Stimulated activated CD4-positive, alpha-beta T cell treated with anti-CD3 and anti-CD28 coated beads, Interleukin-4, amount 100 ng/mL, for 24 hours (primary cell): ENCODE measurements at regions not wholly inside any gene's neighbourhood (a gene's known extent, or its start where the extent isn't known, plus 50 kb on each side); places are given as distances from the start of the nearest gene placed in this dataset.
"Not testable (repeated sequence)": the region's sequence is repeated elsewhere in the genome, so short reads cannot be mapped to it uniquely, and the experiment has no call there.

Experiments used
- DNase-seq: peaks from one replicate; pipeline ENCODE4 v3.0.0-alpha.2; 2020

DNA sequence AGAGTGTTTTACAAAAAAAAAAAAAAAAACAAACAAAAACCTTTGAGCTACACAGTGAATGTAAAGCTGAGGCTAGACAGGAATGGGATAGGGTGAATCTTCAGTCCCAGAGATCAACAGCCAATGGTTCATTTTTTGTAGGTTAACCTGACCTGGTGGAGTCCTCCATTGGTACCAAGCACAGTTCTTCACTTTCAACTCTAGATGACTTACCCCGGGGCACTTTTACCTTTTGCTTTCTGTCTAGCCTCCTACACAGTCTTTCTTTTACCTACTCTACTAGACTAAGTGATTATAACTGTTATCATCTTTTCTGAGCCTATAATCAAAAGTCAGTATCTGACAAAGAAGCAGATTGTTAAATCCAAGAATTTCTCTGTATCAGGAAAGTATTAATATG lies 50.9 kb downstream of the ANXA2R start:
- no peak for DNase-seq

GRCh38 chr5:42988568-42988967 lies 51.6 kb downstream of the ANXA2R start:
- no peak for DNase-seq

- no peak for DNase-seq
These were observed 54.7 kb downstream of the ANXA2R start for GRCh38 chr5:42985129-42986037.

GRCh38 chr5:42984307-42984706 lies 55.8 kb downstream of the ANXA2R start:
- no peak for DNase-seq

DNA sequence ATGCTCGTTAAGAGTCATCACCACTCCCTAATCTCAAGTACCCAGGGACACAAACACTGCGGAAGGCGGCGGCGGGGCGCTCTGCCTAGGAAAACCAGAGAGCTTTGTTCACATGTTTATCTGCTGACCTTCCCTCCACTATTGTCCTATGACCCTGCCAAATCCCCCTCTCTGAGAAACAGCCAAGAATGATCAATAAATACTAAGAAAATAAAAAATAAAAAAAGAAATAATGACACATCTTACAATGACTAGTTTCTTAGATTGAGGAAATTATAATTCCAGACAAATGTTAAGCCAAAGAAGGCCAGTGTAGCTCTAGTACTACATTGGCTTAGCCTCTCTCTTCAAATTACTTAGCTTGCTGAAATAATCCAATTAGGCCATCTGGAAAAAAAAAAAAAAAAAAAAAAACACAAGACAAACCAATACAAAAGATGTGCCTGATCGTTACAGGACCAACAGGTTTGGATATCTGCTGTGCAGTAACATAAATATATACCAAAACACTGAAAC lies 58.0 kb downstream of the ANXA2R start:
- DNase-seq, result no peak

DNA sequence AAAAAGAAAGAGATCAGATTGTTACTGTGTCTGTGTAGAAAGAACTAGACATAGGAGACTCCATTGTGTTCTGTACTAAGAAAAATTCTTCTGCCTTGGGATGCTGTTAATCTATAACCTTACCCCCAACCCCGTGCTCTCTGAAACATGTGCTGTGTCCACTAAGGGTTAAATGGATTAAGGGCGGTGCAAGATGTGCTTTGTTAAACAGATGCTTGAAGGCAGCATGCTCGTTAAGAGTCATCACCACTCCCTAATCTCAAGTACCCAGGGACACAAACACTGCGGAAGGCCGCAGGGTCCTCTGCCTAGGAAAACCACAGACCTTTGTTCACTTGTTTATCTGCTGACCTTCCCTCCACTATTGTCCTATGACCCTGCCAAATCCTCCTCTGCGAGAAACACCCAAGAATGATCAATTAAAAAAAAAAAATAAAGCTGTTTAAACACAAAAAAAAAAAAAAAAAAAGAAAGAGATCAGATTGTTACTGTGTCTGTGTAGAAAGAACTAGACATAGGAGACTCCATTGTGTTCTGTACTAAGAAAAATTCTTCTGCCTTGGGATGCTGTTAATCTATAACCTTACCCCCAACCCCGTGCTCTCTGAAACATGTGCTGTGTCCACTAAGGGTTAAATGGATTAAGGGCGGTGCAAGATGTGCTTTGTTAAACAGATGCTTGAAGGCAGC lies 58.6 kb downstream of the ANXA2R start:
- DNase-seq, result not testable (repeated sequence)

GRCh38 chr5:42981015-42981414 lies 59.1 kb downstream of the ANXA2R start:
- not testable (repeated sequence) for DNase-seq

- not testable (repeated sequence) for DNase-seq
These were observed 59.7 kb downstream of the ANXA2R start for GRCh38 chr5:42980391-42980790.

- not testable (repeated sequence) for DNase-seq
These were observed 60.9 kb downstream of the ANXA2R start for GRCh38 chr5:42979242-42979641.

- DNase-seq, result no peak
These were observed 65.6 kb downstream of the ANXA2R start for GRCh38 chr5:42974536-42974935.

DNA sequence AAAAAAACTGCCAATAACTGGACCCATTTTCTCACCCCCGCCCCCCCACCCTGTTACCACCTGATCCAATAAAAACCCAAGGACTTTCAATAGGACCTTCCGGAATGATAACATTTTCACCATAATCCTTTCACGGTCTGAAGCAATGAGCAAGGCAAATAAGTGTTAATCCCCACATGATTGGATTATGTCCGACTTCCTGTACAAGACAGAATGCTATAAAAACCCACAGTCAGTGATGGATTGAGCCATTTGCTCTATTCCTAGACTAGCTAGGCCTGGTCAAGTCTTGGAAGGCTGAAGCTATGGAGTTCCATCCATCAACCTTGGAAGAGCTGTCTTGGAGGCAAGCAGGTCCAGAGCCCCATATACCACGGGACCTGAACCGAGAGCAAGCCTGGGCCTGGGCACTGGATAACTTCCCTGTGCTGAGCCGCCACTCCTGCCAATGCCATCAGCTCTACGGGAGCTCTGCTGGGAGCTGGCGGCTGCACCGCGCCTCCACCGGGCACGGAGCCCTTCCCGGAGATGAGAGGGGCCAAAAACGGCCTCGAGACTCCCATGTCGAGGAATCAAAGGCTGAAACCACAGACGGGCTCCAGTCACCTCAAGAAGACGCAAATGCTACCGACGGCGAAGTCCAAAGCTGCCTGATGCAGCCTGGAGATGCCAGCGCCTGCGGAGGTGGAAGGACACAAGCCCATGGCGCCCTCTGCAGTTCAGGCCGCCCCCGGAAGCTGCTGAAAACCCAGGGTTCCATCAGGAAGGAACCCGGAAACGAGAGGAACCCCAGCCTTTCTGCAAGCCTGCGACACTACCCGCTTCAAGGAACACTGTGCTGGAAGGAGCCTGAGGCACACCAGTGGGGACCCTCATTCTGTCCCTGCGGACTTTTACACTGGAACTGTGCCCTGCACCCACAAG lies 69.2 kb downstream of the ANXA2R start:
- no peak for DNase-seq

DNA sequence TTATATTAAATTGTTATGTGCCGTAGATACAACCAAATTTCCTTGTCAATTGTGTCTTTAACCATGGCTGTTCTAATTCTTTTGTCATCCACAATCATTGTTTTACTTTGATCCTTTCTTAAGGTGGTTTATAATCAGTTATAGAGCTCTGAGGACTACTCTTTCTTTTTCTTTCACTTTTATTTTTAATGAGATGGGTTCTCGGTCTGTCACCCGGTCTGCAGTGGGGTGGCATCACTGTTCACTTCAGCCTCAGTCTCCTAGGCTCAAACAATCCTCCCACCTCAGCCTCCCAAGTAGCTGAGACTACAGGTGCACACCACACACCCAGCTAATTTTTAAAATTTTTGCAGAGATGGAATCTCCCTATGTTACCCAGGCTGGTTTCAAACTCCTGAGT lies 74.2 kb downstream of the ANXA2R start:
- DNase-seq, result no peak

DNA sequence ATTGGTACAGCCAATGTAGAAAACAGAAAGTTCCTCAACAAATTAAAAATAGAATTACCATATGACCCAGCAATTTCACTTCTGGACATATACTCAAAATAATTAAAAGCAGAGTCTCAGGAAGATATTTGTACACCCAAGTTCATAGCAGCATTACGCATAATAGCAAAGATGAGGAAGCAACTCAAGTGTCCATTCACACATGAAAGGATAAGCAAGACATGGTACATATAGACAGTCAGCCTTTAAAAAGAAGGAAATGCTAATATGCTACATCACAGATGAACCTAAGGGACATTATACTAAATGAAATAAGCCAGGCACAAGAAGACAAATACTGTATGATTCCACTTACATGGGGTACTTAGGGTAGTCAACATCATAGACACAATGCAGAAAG lies 76.7 kb downstream of the ANXA2R start:
- DNase-seq, result no peak

DNA sequence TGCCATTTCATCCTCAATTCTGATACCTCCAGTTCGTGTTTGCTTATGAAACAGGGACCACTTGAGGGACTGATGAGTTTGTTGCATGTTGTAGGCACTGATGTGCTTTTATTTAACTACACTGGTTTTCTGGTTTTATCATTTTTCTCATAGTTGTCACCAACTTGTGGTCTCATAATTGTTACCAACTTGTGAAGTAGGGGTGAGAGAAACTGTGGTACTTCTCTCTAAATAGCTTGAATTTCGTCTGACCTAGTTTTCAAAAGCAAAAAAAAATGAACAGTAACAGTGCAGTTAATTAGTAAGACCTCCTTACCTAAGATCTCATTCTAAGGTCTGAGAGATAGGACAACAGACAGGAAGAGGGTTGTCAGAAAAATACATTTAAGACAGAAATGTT lies 78.0 kb downstream of the ANXA2R start:
- DNase-seq, result no peak

DNA sequence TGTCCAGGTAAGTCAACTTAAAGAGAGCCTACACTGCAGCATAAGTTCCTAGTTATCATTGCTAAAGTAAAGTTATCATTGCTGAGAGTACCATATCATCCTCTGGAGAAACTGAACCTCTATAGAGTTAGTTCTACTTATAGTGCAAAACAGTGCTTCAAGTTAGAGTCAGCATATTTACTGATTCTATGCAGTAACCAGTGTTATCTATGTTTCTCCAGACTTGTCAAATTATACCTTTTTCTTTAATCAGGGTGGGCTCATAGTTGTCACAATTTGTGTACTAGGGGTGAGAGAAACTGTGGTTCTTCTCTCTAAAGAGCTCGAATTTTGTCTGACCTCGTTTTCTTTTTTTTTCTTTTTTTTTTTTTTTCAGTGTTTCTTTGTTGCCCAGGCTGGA lies 79.6 kb downstream of the ANXA2R start:
- DNase-seq, result no peak

- no peak for DNase-seq
These were observed 83.6 kb downstream of the ANXA2R start for GRCh38 chr5:42956551-42956950.

GRCh38 chr5:42953041-42953440 lies 87.1 kb downstream of the ANXA2R start:
- no peak for DNase-seq

DNA sequence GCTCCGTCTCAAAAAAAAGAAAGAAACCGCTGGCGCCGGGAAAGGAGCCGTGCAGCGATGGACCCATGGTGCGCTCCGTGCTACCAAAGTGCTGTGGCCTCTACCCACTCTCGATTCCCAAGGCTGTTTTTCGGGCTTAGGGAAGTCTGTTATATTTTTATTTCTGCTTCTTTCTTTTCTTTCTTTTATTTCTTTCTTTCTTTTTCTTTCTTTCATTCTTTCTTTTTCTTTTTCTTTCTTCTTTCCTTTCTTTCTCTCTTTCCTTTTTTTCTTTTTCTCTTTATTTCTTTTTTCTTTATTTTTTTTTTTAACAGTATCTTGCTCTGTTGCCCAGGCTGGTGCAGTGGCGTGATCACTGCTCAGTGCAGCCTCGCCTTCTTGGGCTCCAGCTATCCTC lies 87.5 kb downstream of the ANXA2R start:
- no peak for DNase-seq

DNA sequence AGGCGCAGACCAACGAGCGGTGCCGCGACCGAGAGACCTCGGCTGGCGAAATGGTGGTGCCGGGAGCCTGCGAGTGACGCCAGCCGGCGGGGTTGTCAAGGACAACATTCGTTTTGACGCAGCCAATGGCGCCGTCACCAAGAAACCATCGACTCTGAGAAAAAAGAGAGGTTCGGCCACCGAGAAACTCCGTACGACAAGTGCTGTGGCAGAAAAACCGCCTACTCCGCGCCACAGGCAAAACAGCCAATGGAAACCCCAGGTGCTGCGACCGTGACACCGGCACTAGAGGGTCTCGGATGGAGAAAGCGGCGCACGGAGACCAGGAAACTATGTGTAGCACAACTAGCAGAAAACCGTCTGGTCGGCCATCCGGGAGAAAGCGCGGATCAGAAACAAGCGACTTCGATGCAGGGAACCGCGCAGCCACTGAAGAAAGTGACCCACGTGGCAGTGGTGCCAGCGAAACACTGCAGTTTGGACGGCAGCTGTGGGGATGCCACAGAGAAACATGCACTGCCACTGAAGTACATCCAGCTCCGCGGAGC lies 88.8 kb downstream of the ANXA2R start:
- peak; percentile 73 for DNase-seq

DNA sequence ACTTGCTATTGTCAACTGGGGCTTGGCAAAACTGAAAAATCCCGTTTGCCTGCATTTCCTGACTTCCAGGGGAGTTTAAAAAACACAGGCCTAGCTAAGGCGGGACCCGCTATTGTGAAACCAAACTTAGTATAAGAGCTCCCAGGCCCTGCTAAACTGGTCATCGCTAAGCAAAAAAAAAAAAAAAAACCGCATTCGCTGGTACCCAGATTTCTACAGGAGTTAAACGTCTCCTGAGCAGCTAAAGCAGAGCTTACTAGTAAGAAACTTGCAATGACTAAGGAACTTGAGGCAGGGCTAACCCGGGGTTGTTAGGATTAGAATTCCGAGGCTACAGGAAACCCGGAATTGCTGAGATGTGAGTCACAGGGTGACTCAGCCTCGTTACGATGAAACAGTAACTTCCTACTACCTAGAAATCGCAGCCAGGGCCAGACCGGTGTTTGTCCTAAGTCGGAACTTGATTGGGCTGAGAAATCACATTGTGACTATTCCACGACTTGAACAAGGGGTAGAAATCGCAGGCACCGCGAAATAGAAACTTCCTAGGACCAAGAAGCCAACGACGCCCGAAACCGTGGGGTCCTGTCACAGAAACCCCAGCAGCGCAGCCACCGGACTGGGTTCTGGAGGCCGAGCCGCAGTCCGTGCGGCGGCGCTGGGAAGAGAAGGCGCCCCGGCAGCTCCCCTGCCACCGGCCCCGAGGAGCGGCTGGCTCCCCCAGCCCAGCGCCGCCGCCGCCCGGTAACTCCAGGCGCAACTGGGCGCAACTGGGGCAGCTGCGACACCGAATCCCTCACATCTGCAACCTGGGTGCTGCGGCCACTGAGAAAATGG lies 89.4 kb downstream of the ANXA2R start:
- peak; percentile 77 for DNase-seq

GRCh38 chr5:42950116-42950455 lies 90.0 kb downstream of the ANXA2R start:
- no peak for DNase-seq
